IMR-90 (cell line): ENCODE measurements at regions not wholly inside any gene's neighbourhood (a gene's known extent, or its start where the extent isn't known, plus 50 kb on each side); places are given as distances from the start of the nearest gene placed in this dataset.

Experiments
- ATAC-seq: fragments of 200-7000 bp; cut with Tn5 transposase; 2 replicates; pipeline ENCODE4 v1.9.1; 2020; ENCODE audit warnings: low read depth, mild to moderate bottlenecking, moderate library complexity
- BruUV-seq: library from RNA; stranded (reverse); fragments of 400-500 nt; replicated peaks from 2 replicates; lab custom pipeline; 2021; lab: Mats Ljungman, UMichigan
- CTCF ChIA-PET: fragments of 300-600 bp; formaldehyde crosslinking; extraction: SDS; loops from one replicate; lab custom pipeline; 2021; ENCODE audit warnings: antibody characterized with exemption; lab: Yijun Ruan, JAX
- POLR2A ChIA-PET: fragments of 300-600 bp; sonication (Branson Sonifier 250); formaldehyde crosslinking; loops from one replicate; lab custom pipeline; 2022; ENCODE audit warnings: antibody characterized with exemption; ENCODE audit not compliant: unreplicated experiment; lab: Charles Lee
- DNase-seq: peaks from one replicate; pipeline ENCODE4 v3.0.0; 2013
- H2AFZ ChIP-seq: replicated peaks from 2 replicates; pipeline ENCODE3; 2013; ENCODE audit warnings: low read length, mild to moderate bottlenecking; ENCODE audit not compliant: poor library complexity
- H2AK5ac ChIP-seq: 2 replicates; pipeline ENCODE4 v1.6.1; 2013; ENCODE audit warnings: low read depth, low read length, inconsistent platforms
- H2AK9ac ChIP-seq: replicated peaks from 2 replicates; pipeline ENCODE3; 2013; ENCODE audit warnings: mild to moderate bottlenecking, low read depth, low read length, moderate library complexity; ENCODE audit not compliant: poor library complexity
- H2BK120ac ChIP-seq: 2 replicates; pipeline ENCODE4 v1.6.1; 2013; ENCODE audit warnings: low read depth, low read length, inconsistent platforms
- H2BK15ac ChIP-seq: 3 replicates; pipeline ENCODE4 v1.6.1; 2013; ENCODE audit warnings: low read depth, low read length, inconsistent platforms
- H2BK20ac ChIP-seq: 2 replicates; pipeline ENCODE4 v1.6.1; 2013; ENCODE audit warnings: low read depth, mild to moderate bottlenecking, inconsistent platforms, low read length, moderate library complexity
- H2BK5ac ChIP-seq: 2 replicates; pipeline ENCODE4 v1.6.1; 2013; ENCODE audit warnings: mild to moderate bottlenecking, low read depth, low read length, inconsistent platforms; ENCODE audit not compliant: poor library complexity, severe bottlenecking
- H3K14ac ChIP-seq: replicated peaks from 2 replicates; pipeline ENCODE4 v1.6.1; 2013; ENCODE audit warnings: low read depth, low read length, inconsistent platforms
- H3K18ac ChIP-seq: 2 replicates; pipeline ENCODE4 v1.6.1; 2013; ENCODE audit warnings: low read depth, low read length, control low read depth
- H3K23ac ChIP-seq: 2 replicates; pipeline ENCODE4 v1.6.1; 2013; ENCODE audit warnings: low read depth, low read length, inconsistent platforms
- H3K27ac ChIP-seq: 2 replicates; pipeline ENCODE4 v1.5.1; 2013; ENCODE audit warnings: mild to moderate bottlenecking, control low read depth, low read length; ENCODE audit not compliant: insufficient read depth
- H3K27me3 ChIP-seq: 2 replicates; pipeline ENCODE4 v1.6.1; 2013; ENCODE audit warnings: low read length; ENCODE audit not compliant: control insufficient read depth, insufficient read depth
- H3K36me3 ChIP-seq: 2 replicates; pipeline ENCODE4 v1.6.1; 2013; ENCODE audit warnings: low read length, mixed read lengths; ENCODE audit not compliant: control insufficient read depth, insufficient read depth
- H3K4ac ChIP-seq: 2 replicates; pipeline ENCODE4 v1.6.1; 2013; ENCODE audit warnings: low read depth, low read length, inconsistent platforms
- H3K4me1 ChIP-seq: 2 replicates; pipeline ENCODE4 v1.6.1; 2013; ENCODE audit warnings: low read length, mixed read lengths; ENCODE audit not compliant: control insufficient read depth, insufficient read depth
- H3K4me2 ChIP-seq: 2 replicates; pipeline ENCODE4 v1.6.1; 2013; ENCODE audit warnings: low read depth, mild to moderate bottlenecking, control low read depth, low read length, moderate library complexity
- H3K4me3 ChIP-seq: 2 replicates; pipeline ENCODE4 v1.5.1; 2013; ENCODE audit warnings: low read depth, mild to moderate bottlenecking, control low read depth, low read length, moderate library complexity; ENCODE audit not compliant: insufficient read depth
- H3K56ac ChIP-seq: 2 replicates; pipeline ENCODE4 v1.6.1; 2013; ENCODE audit warnings: low read length, inconsistent platforms; ENCODE audit not compliant: insufficient read depth; ENCODE audit errors: extremely low read depth
- H3K79me1 ChIP-seq, 2 experiments: 2 replicates each; pipeline ENCODE4 v1.6.1; 2013; ENCODE audit warnings: low read length in 2 of 2, inconsistent platforms in 1 of 2, low read depth in 1 of 2
- H3K9ac ChIP-seq: 2 replicates; pipeline ENCODE4 v1.6.1; 2013; ENCODE audit warnings: low read depth, low read length, control low read depth
- H3K9me1 ChIP-seq: 2 replicates; pipeline ENCODE4 v1.6.1; 2013; ENCODE audit warnings: low read length, inconsistent platforms; ENCODE audit not compliant: insufficient read depth
- H3K9me3 ChIP-seq: 2 replicates; pipeline ENCODE4 v1.6.1; 2013; ENCODE audit warnings: low read length; ENCODE audit not compliant: control insufficient read depth, insufficient read depth
- H4K20me1 ChIP-seq: 2 replicates; pipeline ENCODE4 v1.6.1; 2013; ENCODE audit warnings: low read length, inconsistent platforms; ENCODE audit not compliant: insufficient read depth
- H4K5ac ChIP-seq: 2 replicates; pipeline ENCODE4 v1.6.1; 2013; ENCODE audit warnings: mild to moderate bottlenecking, low read depth, low read length, control low read depth
- H4K8ac ChIP-seq, 2 experiments: 2 replicates each; pipeline ENCODE4 v1.6.1; 2013; ENCODE audit warnings: low read depth in 2 of 2, low read length in 2 of 2, control low read depth in 1 of 2, inconsistent platforms in 1 of 2
- H4K91ac ChIP-seq: 2 replicates; pipeline ENCODE4 v1.6.1; 2013; ENCODE audit warnings: low read depth, low read length, inconsistent platforms; ENCODE audit not compliant: insufficient read depth
- BHLHE40 ChIP-seq: fragments of 150-350 bp; IDR thresholded peaks from 2 replicates; pipeline ENCODE4 v1.6.1; 2016; ENCODE audit warnings: mild to moderate bottlenecking, low read depth, low read length
- CEBPB ChIP-seq: IDR thresholded peaks from 2 replicates; pipeline ENCODE4 v1.6.1; 2012; ENCODE audit warnings: low read depth, low read length, improper control_type of control experiment
- CHD1 ChIP-seq: IDR thresholded peaks from 2 replicates; pipeline ENCODE4 v1.6.1; 2012; ENCODE audit warnings: low read depth, low read length, improper control_type of control experiment
- CTCF ChIP-seq: conservative IDR thresholded peaks from 2 replicates; pipeline ENCODE4 v1.5.1; 2012; ENCODE audit warnings: mild to moderate bottlenecking, low read depth, low read length, improper control_type of control experiment
- FOS ChIP-seq: fragments of 150-350 bp; IDR thresholded peaks from 2 replicates; pipeline ENCODE4 v1.6.1; 2016; ENCODE audit warnings: low read depth, low read length
- MAFK ChIP-seq: IDR thresholded peaks from 2 replicates; pipeline ENCODE4 v1.6.1; 2012; ENCODE audit warnings: low read depth, low read length, improper control_type of control experiment
- MAZ ChIP-seq: IDR thresholded peaks from 2 replicates; pipeline ENCODE4 v1.6.1; 2012; ENCODE audit warnings: low read depth, mild to moderate bottlenecking, low read length, improper control_type of control experiment, moderate library complexity, borderline replicate concordance
- MXI1 ChIP-seq: IDR thresholded peaks from 2 replicates; pipeline ENCODE4 v1.6.1; 2012; ENCODE audit warnings: low read depth, mild to moderate bottlenecking, low read length, moderate library complexity, borderline replicate concordance
- NFE2L2 ChIP-seq: fragments of 150-350 bp; IDR thresholded peaks from 2 replicates; pipeline ENCODE4 v1.6.1; 2016; ENCODE audit warnings: low read depth, mild to moderate bottlenecking, low read length
- POLR2A ChIP-seq: IDR thresholded peaks from 2 replicates; pipeline ENCODE4 v1.6.1; 2012; ENCODE audit warnings: mild to moderate bottlenecking, low read depth, low read length
- RAD21 ChIP-seq: IDR thresholded peaks from 2 replicates; pipeline ENCODE4 v1.6.1; 2012; ENCODE audit warnings: low read length, improper control_type of control experiment
- RCOR1 ChIP-seq: IDR thresholded peaks from 2 replicates; pipeline ENCODE4 v1.6.1; 2012; ENCODE audit warnings: mild to moderate bottlenecking, low read length, improper control_type of control experiment; ENCODE audit not compliant: insufficient replicate concordance
- RFX5 ChIP-seq: IDR thresholded peaks from 2 replicates; pipeline ENCODE4 v1.8.0; 2012; ENCODE audit warnings: low read depth, mild to moderate bottlenecking, low read length, moderate library complexity
- SMC3 ChIP-seq: fragments of 150-350 bp; IDR thresholded peaks from 2 replicates; pipeline ENCODE4 v1.6.1; 2016; ENCODE audit warnings: low read depth, mild to moderate bottlenecking, antibody characterized with exemption, low read length, moderate library complexity
- USF2 ChIP-seq: fragments of 150-350 bp; IDR thresholded peaks from 2 replicates; pipeline ENCODE4 v1.6.1; 2017; ENCODE audit warnings: mild to moderate bottlenecking, antibody characterized with exemption, low read length, low read depth
- dilution Hi-C: fragments of 300-500 bp; cut with HindIII; formaldehyde crosslinking; loops from one replicate; pipeline ENCODE4 v1.14.3; 2018; ENCODE audit warnings: low sequenced_read_pairs; ENCODE audit not compliant: unreplicated experiment
- in situ Hi-C: fragments of 300-500 bp; cut with MboI; formaldehyde crosslinking; loops from 3 replicates; pipeline ENCODE4 v1.14.3; 2019; ENCODE audit warnings: low sequenced_read_pairs, inconsistent platforms, mixed read lengths
- intact Hi-C: fragments of 100-400 bp; cut with micrococcal nuclease; formaldehyde crosslinking; loops from 2 replicates; pipeline ENCODE4 v1.10.0; 2022
- TF ChIP-seq, protein P1 (sequence below): fragments of 150-350 bp; IDR thresholded peaks from 2 replicates; pipeline ENCODE4 v1.6.1; 2016; ENCODE audit warnings: low read depth, mild to moderate bottlenecking, low read length, moderate library complexity, borderline replicate concordance

GRCh38 chr4:43238585-43238984 is 346.1 kb downstream of the GRXCR1 start:
- intact Hi-C loops: no loop called here
- Histone ChIP-seq H3K36me3 (no peaks in the 10 kb centered on the region), H4K91ac (no peak overlapping the region), H3K9ac (no peak overlapping the region), H3K27ac (no peak overlapping the region), H2AFZ (no peak overlapping the region), H2BK20ac (no peak overlapping the region), H3K23ac (no peak overlapping the region), H3K79me1 (no peaks in the 10 kb centered on the region), H3K4me3 (no peak overlapping the region), H3K9me3 (no peaks in the 10 kb centered on the region), H3K4me2 (no peak overlapping the region), H4K8ac (no peak overlapping the region), H2BK120ac (no peak overlapping the region), H2AK5ac (no peak overlapping the region), H3K56ac (no peak overlapping the region), H4K5ac (no peak overlapping the region), H3K27me3 (no peaks in the 10 kb centered on the region), H2BK5ac (no peak overlapping the region), H3K14ac (no peak overlapping the region), H4K20me1 (no peaks in the 10 kb centered on the region), H2BK15ac (no peak overlapping the region), H3K4ac (no peak overlapping the region), H3K4me1 (no peaks in the 10 kb centered on the region), H3K9me1 (no peaks in the 10 kb centered on the region), H2AK9ac (no peak overlapping the region), H3K18ac (no peak overlapping the region)
- no peak for ATAC-seq
- no TSS peak for BruUV-seq
- ChIA-PET CTCF (no interaction called here), POLR2A (no interaction called here)
- TF ChIP-seq RCOR1: no peak
- TF ChIP-seq MXI1: no peak
- TF ChIP-seq POLR2A: no peak
- no peak for TF ChIP-seq CEBPB
- TF ChIP-seq RFX5: no peak
- TF ChIP-seq NFE2L2: no peak
- no peak for TF ChIP-seq MAZ
- TF ChIP-seq CHD1: no peak
- TF ChIP-seq, protein P1, sequence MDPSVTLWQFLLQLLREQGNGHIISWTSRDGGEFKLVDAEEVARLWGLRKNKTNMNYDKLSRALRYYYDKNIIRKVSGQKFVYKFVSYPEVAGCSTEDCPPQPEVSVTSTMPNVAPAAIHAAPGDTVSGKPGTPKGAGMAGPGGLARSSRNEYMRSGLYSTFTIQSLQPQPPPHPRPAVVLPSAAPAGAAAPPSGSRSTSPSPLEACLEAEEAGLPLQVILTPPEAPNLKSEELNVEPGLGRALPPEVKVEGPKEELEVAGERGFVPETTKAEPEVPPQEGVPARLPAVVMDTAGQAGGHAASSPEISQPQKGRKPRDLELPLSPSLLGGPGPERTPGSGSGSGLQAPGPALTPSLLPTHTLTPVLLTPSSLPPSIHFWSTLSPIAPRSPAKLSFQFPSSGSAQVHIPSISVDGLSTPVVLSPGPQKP: no peak
- TF ChIP-seq CTCF: no peak
- no peak for TF ChIP-seq RAD21
- TF ChIP-seq USF2: no peak
- TF ChIP-seq SMC3: no peak
- TF ChIP-seq FOS: no peak
- TF ChIP-seq BHLHE40: no peak
- TF ChIP-seq MAFK: no peak
- dilution Hi-C loops: no loop called here
- no peak for DNase-seq
- in situ Hi-C loops: no loop called here
